Ectodermal cell (in vitro differentiated cells): ENCODE measurements at regions not wholly inside any gene's neighbourhood (a gene's known extent, or its start where the extent isn't known, plus 50 kb on each side); places are given as distances from the start of the nearest gene placed in this dataset.
"Not testable (repeated sequence)": the region's sequence is repeated elsewhere in the genome, so short reads cannot be mapped to it uniquely, and the experiment has no call there.

Source experiments
- H3K27ac ChIP-seq: 2 replicates; pipeline ENCODE4 v1.7.0; 2013; ENCODE audit warnings: mild to moderate bottlenecking, low read depth, low read length; ENCODE audit not compliant: insufficient read depth, poor library complexity, severe bottlenecking
- H3K27me3 ChIP-seq: 2 replicates; pipeline ENCODE4 v1.7.0; 2013; ENCODE audit warnings: mild to moderate bottlenecking, low read length; ENCODE audit not compliant: insufficient read depth, control insufficient read depth, poor library complexity, severe bottlenecking
- H3K36me3 ChIP-seq: one replicate; pipeline ENCODE4 v1.7.0; 2013; ENCODE audit warnings: low read length; ENCODE audit not compliant: control insufficient read depth, insufficient read depth
- H3K4me1 ChIP-seq: one replicate; pipeline ENCODE4 v1.7.0; 2013; ENCODE audit warnings: low read length; ENCODE audit not compliant: control insufficient read depth, insufficient read depth
- H3K4me3 ChIP-seq: 2 replicates; pipeline ENCODE4 v1.7.0; 2013; ENCODE audit warnings: low read depth, low read length, control low read depth; ENCODE audit not compliant: insufficient read depth
- H3K9me3 ChIP-seq: 2 replicates; pipeline ENCODE4 v1.7.0; 2013; ENCODE audit warnings: mild to moderate bottlenecking, low read length, moderate library complexity; ENCODE audit not compliant: control insufficient read depth
- WGBS, 2 experiments: methylation state at CpG; one replicate each; pipeline ENCODE4 v1.1.7; 2013; ENCODE audit warnings: missing lambda C conversion rate in 2 of 2; 5-methylcytosine and 5-hydroxymethylcytosine counted together

- H3K4me3 ChIP-seq: no peak overlapping the region
- 90 to 94% methylated on average over 4 of the region's 4 CpGs for WGBS, 2 experiments
- H3K27ac ChIP-seq: no peak overlapping the region
- peaks cover 20% of the 10 kb centered on the region for H3K27me3 ChIP-seq
- no peaks in the 10 kb centered on the region for H3K36me3 ChIP-seq
- no peaks in the 10 kb centered on the region for H3K9me3 ChIP-seq
- no peaks in the 10 kb centered on the region for H3K4me1 ChIP-seq
Observed at GRCh38 chr7:131940621-131941165, 384.3 kb upstream of the PODXL start.

GRCh38 chr7:131938788-131939187 is 382.4 kb upstream of the PODXL start:
- not testable (repeated sequence) for H3K27me3 ChIP-seq, H3K4me1 ChIP-seq, H3K27ac ChIP-seq, H3K4me3 ChIP-seq, H3K36me3 ChIP-seq, H3K9me3 ChIP-seq
- 88 to 91% methylated on average over 3 of the region's 3 CpGs for WGBS, 2 experiments

- no peaks in the 10 kb centered on the region for H3K9me3 ChIP-seq
- no peaks in the 10 kb centered on the region for H3K36me3 ChIP-seq
- H3K4me3 ChIP-seq: no peak overlapping the region
- H3K27me3 ChIP-seq: no peaks in the 10 kb centered on the region
- no peaks in the 10 kb centered on the region for H3K4me1 ChIP-seq
- 90 to 91% methylated on average over 1 to 2 of the region's 2 CpGs for WGBS, 2 experiments
- H3K27ac ChIP-seq: no peak overlapping the region
Observed at GRCh38 chr7:131937868-131938267, 381.4 kb upstream of the PODXL start.

DNA sequence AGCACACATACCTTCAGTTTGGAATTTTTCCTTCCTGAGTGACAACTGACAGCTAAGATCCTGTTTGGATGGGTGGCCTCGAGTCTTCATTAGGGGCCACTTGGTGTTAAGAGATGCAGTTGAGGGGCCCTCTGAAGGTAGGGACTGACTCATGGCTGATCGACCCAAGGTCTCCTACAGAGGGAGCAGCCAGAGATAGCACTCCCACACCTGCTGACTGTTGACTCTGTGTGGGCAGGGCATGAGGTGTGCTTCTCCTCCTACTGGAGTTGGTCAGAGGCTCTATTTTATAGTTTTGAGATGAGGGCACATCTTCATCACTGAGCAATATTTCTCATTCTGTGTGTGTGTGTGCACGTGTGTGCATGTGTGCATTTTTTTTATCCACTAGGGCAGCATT is 378.8 kb upstream of the PODXL start:
- Histone ChIP-seq H3K4me3 (no peak overlapping the region), H3K27ac (no peak overlapping the region), H3K4me1 (no peaks in the 10 kb centered on the region), H3K36me3 (no peaks in the 10 kb centered on the region), H3K9me3 (no peaks in the 10 kb centered on the region), H3K27me3 (no peaks in the 10 kb centered on the region)
- 86 to 96% methylated on average over 3 of the region's 3 CpGs for WGBS, 2 experiments

DNA sequence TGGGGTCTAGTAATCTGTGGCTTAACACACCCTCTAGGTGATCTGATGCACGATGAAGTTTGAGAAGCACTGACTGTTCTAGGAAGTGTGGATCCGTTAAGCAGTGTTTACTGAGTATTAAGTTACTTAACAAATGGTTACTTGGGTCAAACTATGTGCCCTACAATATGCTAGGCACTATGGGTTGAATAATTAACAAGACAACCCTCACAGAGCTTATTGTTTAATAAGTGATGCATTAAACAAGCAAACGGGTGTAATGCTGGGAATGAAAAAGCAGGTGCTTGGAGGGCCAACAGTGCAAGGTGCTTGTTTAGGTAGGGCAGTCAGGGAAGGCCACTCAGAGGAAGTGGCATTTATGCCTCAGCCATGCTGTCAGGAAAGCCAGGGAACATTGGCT is 378.0 kb upstream of the PODXL start:
- Histone ChIP-seq H3K27ac (no peak overlapping the region), H3K27me3 (no peaks in the 10 kb centered on the region), H3K4me1 (no peaks in the 10 kb centered on the region), H3K36me3 (no peaks in the 10 kb centered on the region), H3K4me3 (no peak overlapping the region), H3K9me3 (no peaks in the 10 kb centered on the region)
- WGBS, 2 experiments: 96 to 100% methylated on average over 3 of the region's 3 CpGs

DNA sequence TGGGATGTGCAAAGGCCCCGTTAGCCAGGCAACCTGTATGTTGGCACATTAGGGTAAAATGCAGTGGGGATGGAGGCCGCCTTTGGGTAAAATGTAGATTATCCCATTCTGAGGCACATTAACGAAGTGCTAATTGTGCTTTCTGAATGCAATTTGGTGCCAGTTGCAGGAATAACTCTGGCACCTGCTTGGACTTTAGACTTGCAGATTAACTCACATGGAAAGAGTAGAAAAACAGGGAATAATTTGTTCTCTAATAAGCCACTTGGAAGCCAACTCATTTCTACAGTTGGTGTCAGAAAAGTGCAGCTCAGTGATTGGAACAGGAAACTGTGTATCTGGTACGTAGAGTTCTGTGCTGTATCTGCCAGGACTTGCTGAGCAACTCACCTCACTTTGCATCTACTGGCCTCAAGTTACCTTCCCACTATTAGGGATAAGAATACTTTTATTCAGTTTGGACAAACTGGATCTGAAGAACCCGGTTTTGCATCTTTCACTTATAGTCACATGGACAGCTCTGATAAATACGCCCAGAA is 377.4 kb upstream of the PODXL start:
- Histone ChIP-seq H3K27me3 (no peaks in the 10 kb centered on the region), H3K4me3 (no peak overlapping the region), H3K9me3 (no peaks in the 10 kb centered on the region), H3K27ac (no peak overlapping the region), H3K36me3 (no peaks in the 10 kb centered on the region), H3K4me1 (no peaks in the 10 kb centered on the region)
- 88 to 94% methylated on average over 6 of the region's 6 CpGs for WGBS, 2 experiments

DNA sequence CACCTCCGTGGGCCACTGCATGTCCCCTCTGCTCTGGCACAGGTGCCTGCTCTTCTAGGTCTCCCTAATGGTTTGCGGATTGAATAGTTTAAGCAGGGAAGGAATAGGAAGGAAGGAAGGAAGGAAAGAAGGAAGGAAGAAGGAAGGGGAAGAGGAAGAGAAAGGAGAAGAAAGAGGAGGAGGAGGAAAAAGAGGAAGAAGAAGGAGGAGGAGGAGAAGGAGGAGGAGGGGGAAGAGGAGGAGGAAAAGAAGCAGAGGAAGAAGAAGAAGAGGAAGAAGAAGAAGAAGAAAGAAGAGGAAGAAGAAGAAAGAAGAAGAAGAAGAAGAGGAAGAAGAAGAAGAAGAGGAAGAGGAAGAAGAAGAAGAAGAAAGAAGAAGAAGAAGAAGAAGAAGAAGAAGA is 376.8 kb upstream of the PODXL start:
- not testable (repeated sequence) for H3K27me3 ChIP-seq, H3K4me1 ChIP-seq, H3K36me3 ChIP-seq, H3K27ac ChIP-seq, H3K9me3 ChIP-seq, H3K4me3 ChIP-seq
- WGBS, 2 experiments: 92 to 93% methylated on average over 2 of the region's 2 CpGs

- H3K9me3 ChIP-seq: no peaks in the 10 kb centered on the region
- WGBS, 2 experiments: 83 to 90% methylated on average over 4 to 5 of the region's 5 CpGs
- H3K36me3 ChIP-seq: no peaks in the 10 kb centered on the region
- H3K27me3 ChIP-seq: no peaks in the 10 kb centered on the region
- no peak overlapping the region for H3K4me3 ChIP-seq
- H3K27ac ChIP-seq: no peak overlapping the region
- no peaks in the 10 kb centered on the region for H3K4me1 ChIP-seq
Observed at GRCh38 chr7:131932271-131932670, 375.8 kb upstream of the PODXL start.

- Histone ChIP-seq H3K9me3 (no peaks in the 10 kb centered on the region), H3K27me3 (no peaks in the 10 kb centered on the region), H3K27ac (no peak overlapping the region), H3K4me3 (no peak overlapping the region), H3K4me1 (no peaks in the 10 kb centered on the region), H3K36me3 (no peaks in the 10 kb centered on the region)
- 83 to 90% methylated on average over 5 of the region's 5 CpGs for WGBS, 2 experiments
Observed at GRCh38 chr7:131931370-131931769, 374.9 kb upstream of the PODXL start.

GRCh38 chr7:131929632-131930031 is 373.2 kb upstream of the PODXL start:
- H3K36me3 ChIP-seq: no peaks in the 10 kb centered on the region
- no peaks in the 10 kb centered on the region for H3K9me3 ChIP-seq
- no peak overlapping the region for H3K27ac ChIP-seq
- H3K4me1 ChIP-seq: no peaks in the 10 kb centered on the region
- no peaks in the 10 kb centered on the region for H3K27me3 ChIP-seq
- H3K4me3 ChIP-seq: no peak overlapping the region
